LNCAP (cell line): ENCODE measurements at regions not wholly inside any gene's neighbourhood (a gene's known extent, or its start where the extent isn't known, plus 50 kb on each side); places are given as distances from the start of the nearest gene placed in this dataset.

Source experiments
- TF ChIP-seq, protein P1 (sequence below): fragments of 450-650 bp; IDR thresholded peaks from 2 replicates; pipeline ENCODE4 v1.5.1; 2017; ENCODE audit warnings: mild to moderate bottlenecking

DNA sequence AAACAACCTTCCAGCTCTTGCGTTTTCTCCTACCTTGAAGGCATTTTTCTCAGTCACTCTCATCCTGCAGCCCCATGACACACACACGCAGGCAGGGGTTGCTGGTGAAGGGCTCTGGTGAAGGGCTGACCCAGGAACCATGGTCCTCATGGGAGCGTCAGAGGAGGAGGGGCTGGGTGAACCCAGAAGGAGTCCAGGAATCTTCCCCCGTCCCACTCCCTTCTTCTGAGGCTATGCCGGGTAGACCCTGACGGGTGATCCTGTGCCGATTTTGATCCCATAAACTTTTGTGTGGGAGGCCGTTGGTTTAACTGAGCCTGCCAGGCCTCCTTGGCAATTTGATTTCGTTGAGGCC lies 278.4 kb upstream of the FOXF1 start:
- TF ChIP-seq, protein P1, sequence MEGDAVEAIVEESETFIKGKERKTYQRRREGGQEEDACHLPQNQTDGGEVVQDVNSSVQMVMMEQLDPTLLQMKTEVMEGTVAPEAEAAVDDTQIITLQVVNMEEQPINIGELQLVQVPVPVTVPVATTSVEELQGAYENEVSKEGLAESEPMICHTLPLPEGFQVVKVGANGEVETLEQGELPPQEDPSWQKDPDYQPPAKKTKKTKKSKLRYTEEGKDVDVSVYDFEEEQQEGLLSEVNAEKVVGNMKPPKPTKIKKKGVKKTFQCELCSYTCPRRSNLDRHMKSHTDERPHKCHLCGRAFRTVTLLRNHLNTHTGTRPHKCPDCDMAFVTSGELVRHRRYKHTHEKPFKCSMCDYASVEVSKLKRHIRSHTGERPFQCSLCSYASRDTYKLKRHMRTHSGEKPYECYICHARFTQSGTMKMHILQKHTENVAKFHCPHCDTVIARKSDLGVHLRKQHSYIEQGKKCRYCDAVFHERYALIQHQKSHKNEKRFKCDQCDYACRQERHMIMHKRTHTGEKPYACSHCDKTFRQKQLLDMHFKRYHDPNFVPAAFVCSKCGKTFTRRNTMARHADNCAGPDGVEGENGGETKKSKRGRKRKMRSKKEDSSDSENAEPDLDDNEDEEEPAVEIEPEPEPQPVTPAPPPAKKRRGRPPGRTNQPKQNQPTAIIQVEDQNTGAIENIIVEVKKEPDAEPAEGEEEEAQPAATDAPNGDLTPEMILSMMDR: no peak

DNA sequence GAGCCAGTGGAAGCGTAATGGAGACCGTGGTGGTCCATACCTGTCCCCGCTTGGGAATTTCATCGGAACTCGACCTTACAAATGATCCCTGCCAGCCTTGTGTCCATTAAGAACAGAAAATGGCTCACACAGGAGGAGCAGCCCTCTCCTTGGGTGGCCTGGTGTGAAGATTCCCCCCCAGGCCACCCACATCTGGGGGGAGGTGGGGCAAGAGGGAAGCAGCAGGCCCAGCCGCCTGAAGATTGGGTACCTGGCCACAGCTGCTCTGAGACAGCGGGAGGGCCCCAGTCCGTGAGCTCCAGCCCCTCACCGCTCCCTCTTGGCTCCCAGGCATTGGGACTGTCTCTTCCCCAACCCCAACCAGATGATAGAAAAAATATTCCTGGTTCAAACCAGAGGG lies 277.8 kb upstream of the FOXF1 start:
- TF ChIP-seq, protein P1: no peak

DNA sequence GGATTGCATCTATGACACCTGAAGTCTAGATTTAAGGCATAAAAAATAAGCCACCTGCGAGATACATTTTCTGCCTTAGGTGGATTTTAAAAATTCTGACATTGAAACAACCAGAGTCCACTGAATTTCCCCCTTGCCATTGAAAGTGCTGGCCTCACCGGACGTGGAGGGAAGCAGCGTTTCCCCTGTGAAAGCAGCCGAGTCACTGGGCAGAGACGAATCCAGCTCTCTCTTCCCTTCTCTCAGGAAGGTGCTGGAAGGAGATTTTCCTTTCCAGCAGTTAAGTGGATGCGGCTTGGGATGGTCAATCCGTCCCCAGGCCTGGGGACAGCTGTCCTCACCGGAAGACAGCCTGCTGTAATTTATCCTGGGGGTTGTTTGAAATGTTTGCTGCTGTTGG lies 270.9 kb upstream of the FOXF1 start:
- TF ChIP-seq, protein P1: no peak

DNA sequence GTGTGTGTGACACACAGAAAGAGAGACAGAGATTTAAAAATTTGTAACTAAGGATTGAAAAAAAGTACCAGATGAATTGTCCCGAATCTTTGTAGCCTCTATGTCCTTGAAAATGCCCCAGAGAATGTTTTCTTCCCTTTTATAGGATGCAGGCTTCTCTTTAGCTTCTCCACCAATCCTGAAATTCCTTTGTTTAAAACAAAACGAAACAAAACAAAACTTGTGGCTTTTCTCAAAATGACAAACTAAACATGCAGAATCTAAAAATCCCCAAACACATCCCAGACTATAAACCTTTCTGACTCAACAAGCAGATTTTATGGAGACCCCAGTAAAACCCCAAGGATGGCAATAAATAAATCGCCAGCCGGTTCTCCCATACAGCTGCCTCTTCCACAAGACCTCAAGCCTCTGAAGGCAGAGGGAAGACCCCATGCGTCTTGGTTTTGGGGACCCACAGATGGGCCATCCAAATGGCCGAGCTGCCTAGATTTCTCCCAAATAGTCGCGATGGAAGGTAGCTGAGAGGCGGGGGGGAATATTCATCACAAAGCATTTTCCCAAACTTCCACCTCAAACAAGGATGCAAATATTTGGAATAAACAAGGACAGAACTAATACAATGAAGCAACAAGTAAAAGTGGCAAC lies 269.5 kb upstream of the FOXF1 start:
- TF ChIP-seq, protein P1: no peak

DNA sequence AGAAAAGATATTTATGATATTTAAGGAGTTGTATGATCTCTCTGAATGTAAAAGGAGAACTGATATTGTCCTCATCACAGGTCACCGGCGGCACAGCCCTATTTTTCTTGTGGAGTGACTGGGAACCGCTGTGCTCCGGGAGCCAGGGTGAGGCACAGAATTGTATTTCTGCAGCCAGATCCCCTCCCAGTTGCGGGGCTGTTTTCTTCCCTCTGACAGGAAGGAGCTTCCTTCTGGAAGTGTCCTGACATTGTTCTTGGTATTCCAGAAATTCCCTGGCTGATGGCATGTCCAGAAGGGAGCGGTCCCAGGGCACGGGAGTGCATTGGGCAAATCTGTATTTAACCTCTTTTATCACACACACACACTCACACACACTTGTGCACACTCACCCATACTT lies 268.6 kb upstream of the FOXF1 start:
- TF ChIP-seq, protein P1: no peak

DNA sequence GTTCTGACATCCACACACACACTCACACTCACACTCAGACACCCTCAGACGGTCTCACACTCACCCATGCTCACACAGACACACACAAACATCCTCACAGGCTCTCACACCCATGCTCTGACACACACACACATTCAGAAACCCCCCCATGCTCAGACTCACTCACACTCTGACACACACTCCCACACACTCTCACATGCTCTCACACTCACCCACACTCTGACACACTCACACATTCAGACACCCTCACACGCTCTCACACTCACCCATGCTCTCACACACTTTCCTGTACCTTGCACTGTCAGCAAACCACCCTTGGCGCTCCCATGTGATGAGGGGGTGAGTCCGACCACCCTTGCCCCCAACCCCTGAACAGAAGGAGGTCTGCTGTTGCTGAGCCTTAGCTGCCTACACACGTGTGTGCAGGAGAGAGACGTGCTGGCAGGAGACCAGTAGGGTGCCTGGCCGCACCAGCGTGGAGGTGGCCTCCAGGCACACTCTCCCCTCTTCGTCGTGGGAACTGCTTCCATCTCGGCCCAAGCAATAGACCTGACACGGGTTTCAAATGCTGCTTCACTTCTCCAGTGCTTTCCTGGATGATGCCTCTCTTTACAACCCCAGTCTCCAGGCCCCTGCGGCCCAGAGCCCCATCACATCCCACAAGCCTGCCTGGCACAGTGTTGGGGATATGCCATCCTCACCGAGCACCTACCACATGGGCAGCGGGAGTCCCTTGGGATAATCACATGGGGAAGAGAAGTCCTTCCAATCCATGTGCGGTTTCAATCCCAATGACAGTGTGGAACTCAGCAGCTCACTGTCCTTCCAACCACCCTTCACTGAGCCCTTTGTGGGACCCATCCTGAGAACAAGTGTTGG lies 267.8 kb upstream of the FOXF1 start:
- TF ChIP-seq, protein P1: no peak

DNA sequence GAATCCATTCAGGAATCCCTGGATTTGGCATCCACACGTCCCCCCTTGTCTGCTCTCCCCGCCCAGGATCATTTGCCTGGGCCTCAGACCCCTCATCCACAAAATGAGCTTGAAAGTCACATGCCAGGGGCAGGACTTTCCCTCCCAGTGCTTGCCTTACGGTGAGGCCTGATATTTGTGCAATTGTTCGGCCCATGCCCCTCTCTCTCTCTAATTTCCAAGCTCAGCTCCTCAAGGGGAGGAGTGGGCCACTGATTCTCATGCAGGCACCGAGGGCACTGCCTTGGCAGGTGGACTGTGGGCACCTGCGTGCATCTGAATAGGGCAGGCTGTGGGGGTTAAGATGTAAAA lies 267.2 kb upstream of the FOXF1 start:
- TF ChIP-seq, protein P1: no peak
